GM12878 (cell line): ENCODE measurements at regions not wholly inside any gene's neighbourhood (a gene's known extent, or its start where the extent isn't known, plus 50 kb on each side); places are given as distances from the start of the nearest gene placed in this dataset.

Experiments
- ATAC-seq: fragments of 200-7000 bp; cut with Tn5 transposase; 3 replicates; pipeline ENCODE4 v1.9.1; 2020; ENCODE audit warnings: mild to moderate bottlenecking, moderate library complexity
- BruUV-seq: library from RNA; stranded (reverse); fragments of 400-500 nt; replicated peaks from 2 replicates; lab custom pipeline; 2021; lab: Mats Ljungman, UMichigan
- CTCF ChIA-PET: fragments of 300-600 bp; sonication (Branson Sonifier 250); formaldehyde crosslinking; extraction: SDS; loops from one replicate; lab custom pipeline; 2021; ENCODE audit warnings: inconsistent platforms; lab: Yijun Ruan, JAX
- POLR2A ChIA-PET: fragments of 350-600 bp; formaldehyde crosslinking; extraction: SDS; loops from one replicate; lab custom pipeline; 2021; ENCODE audit warnings: inconsistent platforms; lab: Charles Lee
- RAD21 ChIA-PET: fragments of 300-600 bp; sonication (Branson Sonifier 250); formaldehyde crosslinking; loops from one replicate; lab custom pipeline; 2023; ENCODE audit warnings: antibody characterized with exemption; ENCODE audit not compliant: unreplicated experiment; lab: Charles Lee
- SMC1A ChIA-PET: fragments of 300-600 bp; sonication (Branson Sonifier 250); formaldehyde crosslinking; loops from one replicate; lab custom pipeline; 2023; ENCODE audit not compliant: unreplicated experiment, uncharacterized antibody; lab: Charles Lee
- DNase-seq: peaks from one replicate; pipeline ENCODE4 v3.0.0-alpha.2; 2011; ENCODE audit warnings: low read depth, low spot score
- FAIRE-seq: peaks from 3 replicates; lab custom pipeline; 2011; peaks lifted over from hg19 to GRCh38; lab: Jason Lieb, UNC
- H2AFZ ChIP-seq: 2 replicates; pipeline ENCODE4 v1.6.0; 2011; ENCODE audit warnings: low read depth, low read length, control low read depth; ENCODE audit not compliant: control insufficient read depth
- H3K27ac ChIP-seq: 2 replicates; pipeline ENCODE4 v1.5.1; 2011; ENCODE audit warnings: control low read depth; ENCODE audit not compliant: control insufficient read depth, insufficient read depth
- H3K27me3 ChIP-seq, 2 experiments: replicated peaks in 1 of 2; 2 replicates each; pipeline versions ENCODE4 v1.6.0 to v1.6.1; 2011; ENCODE audit warnings: low read length in 1 of 2; ENCODE audit not compliant: control insufficient read depth in 2 of 2, insufficient read depth in 2 of 2
- H3K36me3 ChIP-seq, 2 experiments: 2 replicates each; pipeline ENCODE4 v1.5.1; 2011; ENCODE audit warnings: low read length in 1 of 2; ENCODE audit not compliant: control insufficient read depth in 2 of 2, insufficient read depth in 2 of 2
- H3K4me1 ChIP-seq: 2 replicates; pipeline ENCODE4 v1.6.1; 2011; ENCODE audit warnings: mild to moderate bottlenecking, low read length, moderate library complexity, mixed read lengths; ENCODE audit not compliant: control insufficient read depth, insufficient read depth
- H3K4me2 ChIP-seq: 2 replicates; pipeline ENCODE4 v1.6.0; 2011; ENCODE audit warnings: control low read depth; ENCODE audit not compliant: control insufficient read depth, insufficient read depth
- H3K4me3 ChIP-seq: fragments of 200-600 bp; sonication (generic); 2 replicates; pipeline ENCODE4 v1.5.1; 2016
- H3K79me2 ChIP-seq: 2 replicates; pipeline ENCODE4 v1.6.0; 2011; ENCODE audit warnings: low read length; ENCODE audit not compliant: control insufficient read depth, insufficient read depth
- H3K9ac ChIP-seq: 2 replicates; pipeline ENCODE4 v1.8.0; 2011; ENCODE audit warnings: low read length, control low read depth, mixed read lengths; ENCODE audit not compliant: control insufficient read depth, insufficient read depth
- H3K9me3 ChIP-seq: replicated peaks from 3 replicates; pipeline ENCODE4 v1.5.1; 2011; ENCODE audit warnings: mild to moderate bottlenecking, low read length; ENCODE audit not compliant: control insufficient read depth, insufficient read depth
- H4K20me1 ChIP-seq: 2 replicates; pipeline ENCODE4 v1.6.0; 2011; ENCODE audit not compliant: control insufficient read depth, insufficient read depth
- ASH2L ChIP-seq: fragments of 300-600, 200-600 bp; sonication (generic); IDR thresholded peaks from 2 replicates; pipeline ENCODE4 v1.6.1; 2017; ENCODE audit warnings: low read depth, mild to moderate bottlenecking, borderline replicate concordance
- EGR1 ChIP-seq, 2 experiments: IDR thresholded peaks; 1 replicate in 1 of 2; 2 replicates in 1 of 2; pipeline ENCODE4 v1.6.1; 2011 to 2012; ENCODE audit warnings: low read depth in 2 of 2, low read length in 2 of 2, borderline replicate concordance in 1 of 2, mild to moderate bottlenecking in 1 of 2, moderate library complexity in 1 of 2
- HCFC1 ChIP-seq: fragments of 150-350 bp; IDR thresholded peaks from 2 replicates; pipeline ENCODE4 v1.6.1; 2014; ENCODE audit warnings: low read length
- JUND ChIP-seq: IDR thresholded peaks from 2 replicates; pipeline ENCODE4 v1.6.1; 2012; ENCODE audit warnings: low read depth, mild to moderate bottlenecking, low read length, improper control_type of control experiment, moderate library complexity
- KLF5 ChIP-seq: fragments of 450-650 bp; IDR thresholded peaks from 2 replicates; pipeline ENCODE4 v1.6.1; 2014; ENCODE audit warnings: mild to moderate bottlenecking; ENCODE audit not compliant: partially characterized antibody
- MEF2B ChIP-seq: fragments of 450-650 bp; IDR thresholded peaks from 2 replicates; pipeline ENCODE4 v1.6.1; 2018; ENCODE audit warnings: mild to moderate bottlenecking, moderate library complexity; ENCODE audit not compliant: partially characterized antibody, poor library complexity, severe bottlenecking
- NBN ChIP-seq: fragments of 450-650 bp; IDR thresholded peaks from 2 replicates; pipeline ENCODE4 v1.6.1; 2016
- NR2C2 ChIP-seq: IDR thresholded peaks from 2 replicates; pipeline ENCODE4 v1.6.1; 2011; ENCODE audit warnings: borderline replicate concordance, low read depth; ENCODE audit not compliant: control insufficient read depth, insufficient read length
- POLR2AphosphoS5 ChIP-seq: IDR thresholded peaks from 2 replicates; pipeline ENCODE4 v1.6.1; 2011; ENCODE audit warnings: mild to moderate bottlenecking, low read length, inconsistent platforms
- SREBF2 ChIP-seq: IDR thresholded peaks from 2 replicates; pipeline ENCODE4 v1.6.1; 2012; ENCODE audit warnings: mild to moderate bottlenecking, low read length
- SRF ChIP-seq, 2 experiments: IDR thresholded peaks; 2 replicates each; pipeline ENCODE4 v1.6.1; 2011; ENCODE audit warnings: low read depth in 2 of 2, low read length in 2 of 2, mild to moderate bottlenecking in 1 of 2, moderate library complexity in 1 of 2
- TCF7 ChIP-seq: IDR thresholded peaks from 2 replicates; pipeline ENCODE4 v1.6.1; 2014; ENCODE audit warnings: antibody characterized with exemption, borderline replicate concordance
- YY1 ChIP-seq: IDR thresholded peaks from 2 replicates; pipeline ENCODE4 v1.6.1; 2011; ENCODE audit warnings: low read depth, mild to moderate bottlenecking, low read length
- ZNF384 ChIP-seq: IDR thresholded peaks from 2 replicates; pipeline ENCODE4 v1.6.1; 2012; ENCODE audit warnings: low read depth, mild to moderate bottlenecking, low read length, improper control_type of control experiment, borderline replicate concordance
- in situ Hi-C: fragments of 300-500 bp; cut with MboI; formaldehyde crosslinking; loops from 9 replicates; pipeline ENCODE4 v1.14.3; 2018; ENCODE audit warnings: mixed read lengths
- intact Hi-C: fragments of 100-400 bp; cut with micrococcal nuclease; formaldehyde crosslinking; loops from one replicate; pipeline ENCODE4 v1.14.2; 2022; ENCODE audit not compliant: unreplicated experiment
- TF ChIP-seq, protein P1 (sequence below): fragments of 450-650 bp; IDR thresholded peaks from 2 replicates; pipeline ENCODE4 v1.6.1; 2018; ENCODE audit warnings: mild to moderate bottlenecking, low read depth, moderate library complexity; ENCODE audit not compliant: partially characterized antibody
- TF ChIP-seq, protein P2 (sequence below): fragments of 450-650 bp; IDR thresholded peaks from 2 replicates; pipeline ENCODE4 v1.6.1; 2014; ENCODE audit warnings: mild to moderate bottlenecking
- TF ChIP-seq, protein P3 (sequence below): fragments of 450-650 bp; IDR thresholded peaks from 2 replicates; pipeline ENCODE4 v1.6.1; 2017; ENCODE audit warnings: borderline replicate concordance

DNA sequence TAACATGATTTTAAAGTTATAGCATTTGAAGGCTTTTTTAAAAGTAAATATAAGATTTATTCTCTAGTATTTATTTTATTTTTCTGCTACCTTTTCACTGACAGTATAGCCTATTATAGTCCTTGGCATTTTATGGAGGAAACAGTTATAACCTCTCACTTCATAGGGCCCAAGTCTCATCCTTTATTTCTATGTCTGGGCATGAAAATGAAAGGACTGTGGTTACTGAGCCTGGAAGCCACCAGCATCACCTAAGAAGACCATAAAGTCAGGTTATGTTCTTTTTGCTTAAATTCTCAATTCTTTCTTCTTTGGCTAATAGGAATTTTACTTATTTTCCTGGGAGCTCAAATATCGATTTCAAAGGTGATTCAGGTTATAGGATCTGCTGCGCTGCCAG lies 494.7 kb upstream of the TECRL start (continued):
- TF ChIP-seq, protein P1, sequence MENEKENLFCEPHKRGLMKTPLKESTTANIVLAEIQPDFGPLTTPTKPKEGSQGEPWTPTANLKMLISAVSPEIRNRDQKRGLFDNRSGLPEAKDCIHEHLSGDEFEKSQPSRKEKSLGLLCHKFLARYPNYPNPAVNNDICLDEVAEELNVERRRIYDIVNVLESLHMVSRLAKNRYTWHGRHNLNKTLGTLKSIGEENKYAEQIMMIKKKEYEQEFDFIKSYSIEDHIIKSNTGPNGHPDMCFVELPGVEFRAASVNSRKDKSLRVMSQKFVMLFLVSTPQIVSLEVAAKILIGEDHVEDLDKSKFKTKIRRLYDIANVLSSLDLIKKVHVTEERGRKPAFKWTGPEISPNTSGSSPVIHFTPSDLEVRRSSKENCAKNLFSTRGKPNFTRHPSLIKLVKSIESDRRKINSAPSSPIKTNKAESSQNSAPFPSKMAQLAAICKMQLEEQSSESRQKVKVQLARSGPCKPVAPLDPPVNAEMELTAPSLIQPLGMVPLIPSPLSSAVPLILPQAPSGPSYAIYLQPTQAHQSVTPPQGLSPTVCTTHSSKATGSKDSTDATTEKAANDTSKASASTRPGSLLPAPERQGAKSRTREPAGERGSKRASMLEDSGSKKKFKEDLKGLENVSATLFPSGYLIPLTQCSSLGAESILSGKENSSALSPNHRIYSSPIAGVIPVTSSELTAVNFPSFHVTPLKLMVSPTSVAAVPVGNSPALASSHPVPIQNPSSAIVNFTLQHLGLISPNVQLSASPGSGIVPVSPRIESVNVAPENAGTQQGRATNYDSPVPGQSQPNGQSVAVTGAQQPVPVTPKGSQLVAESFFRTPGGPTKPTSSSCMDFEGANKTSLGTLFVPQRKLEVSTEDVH = no peak
- TF ChIP-seq JUND = no peak
- no peak for TF ChIP-seq EGR1 (IDR thresholded peaks at IDR 0.05; ENCODE audit: borderline replicate concordance in 1 of 2, low read depth in 2 of 2, low read length in 2 of 2)

DNA sequence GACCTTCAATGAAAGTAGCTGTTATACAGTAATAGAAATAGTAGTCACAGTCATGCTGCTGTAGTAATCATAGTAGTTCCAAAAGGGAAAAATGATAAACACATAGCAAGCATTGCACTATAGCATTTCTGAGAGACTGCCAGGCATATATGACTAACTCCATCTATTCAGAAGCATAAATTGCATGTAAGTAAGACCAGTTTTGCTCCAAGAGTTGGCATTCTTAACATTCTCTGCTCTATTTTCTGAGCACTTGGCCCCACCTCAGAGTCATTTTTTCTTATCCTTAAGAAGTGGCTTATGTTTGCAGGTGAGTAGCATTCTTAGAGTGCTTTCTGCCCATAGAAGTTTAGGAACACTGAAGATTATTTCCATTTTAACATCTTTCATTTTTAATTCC lies 490.3 kb upstream of the TECRL start:
- in situ Hi-C loops (no loop called here), intact Hi-C loops (no loop called here)
- no peaks in the 10 kb centered on the region for H3K36me3 ChIP-seq
- H2AFZ ChIP-seq = no peak overlapping the region
- CTCF ChIA-PET = no interaction called here
- SMC1A ChIA-PET = no interaction called here
- H3K4me3 ChIP-seq = no peak overlapping the region
- no TSS peak for BruUV-seq
- no peak for DNase-seq
- H3K4me1 ChIP-seq = no peaks in the 10 kb centered on the region
- no peak overlapping the region for H3K9ac ChIP-seq
- no peak overlapping the region for H3K27ac ChIP-seq
- no peaks in the 10 kb centered on the region for H3K79me2 ChIP-seq
- no peaks in the 10 kb centered on the region for H3K27me3 ChIP-seq
- RAD21 ChIA-PET = no interaction called here
- FAIRE-seq = no peak
- H3K4me2 ChIP-seq = no peak overlapping the region
- ATAC-seq = no peak
- no peaks in the 10 kb centered on the region for H3K9me3 ChIP-seq
- POLR2A ChIA-PET = no interaction called here
- H4K20me1 ChIP-seq = no peaks in the 10 kb centered on the region
- TF ChIP-seq YY1 = no peak
- no peak for TF ChIP-seq MEF2B
- no peak for TF ChIP-seq NR2C2
- no peak for TF ChIP-seq POLR2AphosphoS5
- no peak for TF ChIP-seq SREBF2
- TF ChIP-seq HCFC1 = no peak
- no peak for TF ChIP-seq TCF7
- TF ChIP-seq, protein P2, sequence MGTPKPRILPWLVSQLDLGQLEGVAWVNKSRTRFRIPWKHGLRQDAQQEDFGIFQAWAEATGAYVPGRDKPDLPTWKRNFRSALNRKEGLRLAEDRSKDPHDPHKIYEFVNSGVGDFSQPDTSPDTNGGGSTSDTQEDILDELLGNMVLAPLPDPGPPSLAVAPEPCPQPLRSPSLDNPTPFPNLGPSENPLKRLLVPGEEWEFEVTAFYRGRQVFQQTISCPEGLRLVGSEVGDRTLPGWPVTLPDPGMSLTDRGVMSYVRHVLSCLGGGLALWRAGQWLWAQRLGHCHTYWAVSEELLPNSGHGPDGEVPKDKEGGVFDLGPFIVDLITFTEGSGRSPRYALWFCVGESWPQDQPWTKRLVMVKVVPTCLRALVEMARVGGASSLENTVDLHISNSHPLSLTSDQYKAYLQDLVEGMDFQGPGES = no peak
- no peak for TF ChIP-seq ASH2L
- TF ChIP-seq EGR1 (IDR thresholded peaks at IDR 0.05; ENCODE audit: borderline replicate concordance in 1 of 2, low read depth in 2 of 2, low read length in 2 of 2) = no peak
- TF ChIP-seq KLF5 = no peak
- TF ChIP-seq ZNF384 = no peak
- TF ChIP-seq, protein P3, sequence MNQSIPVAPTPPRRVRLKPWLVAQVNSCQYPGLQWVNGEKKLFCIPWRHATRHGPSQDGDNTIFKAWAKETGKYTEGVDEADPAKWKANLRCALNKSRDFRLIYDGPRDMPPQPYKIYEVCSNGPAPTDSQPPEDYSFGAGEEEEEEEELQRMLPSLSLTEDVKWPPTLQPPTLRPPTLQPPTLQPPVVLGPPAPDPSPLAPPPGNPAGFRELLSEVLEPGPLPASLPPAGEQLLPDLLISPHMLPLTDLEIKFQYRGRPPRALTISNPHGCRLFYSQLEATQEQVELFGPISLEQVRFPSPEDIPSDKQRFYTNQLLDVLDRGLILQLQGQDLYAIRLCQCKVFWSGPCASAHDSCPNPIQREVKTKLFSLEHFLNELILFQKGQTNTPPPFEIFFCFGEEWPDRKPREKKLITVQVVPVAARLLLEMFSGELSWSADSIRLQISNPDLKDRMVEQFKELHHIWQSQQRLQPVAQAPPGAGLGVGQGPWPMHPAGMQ = no peak
- no peak for TF ChIP-seq NBN
- no peak for TF ChIP-seq SRF (IDR thresholded peaks at IDR 0.05; ENCODE audit: low read depth in 2 of 2, low read length in 2 of 2)
